T-helper 1 cell treated with Interleukin-12 subunit alpha and Interleukin-12 subunit beta and Interleukin-4 antibody, amounts not matched to agents 30 μg/mL and 1 μg/mL, for 36 hours (primary cell): ENCODE measurements at regions not wholly inside any gene's neighbourhood (a gene's known extent, or its start where the extent isn't known, plus 50 kb on each side); places are given as distances from the start of the nearest gene placed in this dataset.
"Not testable (repeated sequence)": the region's sequence is repeated elsewhere in the genome, so short reads cannot be mapped to it uniquely, and the experiment has no call there.

ENCODE experiments used
- H3K27ac Mint-ChIP-seq: one replicate; pipeline ENCODE4 v1.8.0; 2021; ENCODE audit warnings: mild to moderate bottlenecking, mixed read lengths
- H3K27me3 Mint-ChIP-seq: one replicate; pipeline ENCODE4 v1.8.0; 2021; ENCODE audit warnings: low read depth, mixed read lengths
- H3K36me3 Mint-ChIP-seq: one replicate; pipeline ENCODE4 v1.8.0; 2021; ENCODE audit warnings: low read depth, mixed read lengths
- H3K4me1 Mint-ChIP-seq: one replicate; pipeline ENCODE4 v1.8.0; 2021; ENCODE audit warnings: low read depth, mixed read lengths
- H3K4me3 Mint-ChIP-seq: one replicate; pipeline ENCODE4 v1.8.0; 2021; ENCODE audit warnings: mild to moderate bottlenecking, moderate library complexity, mixed read lengths
- H3K9me3 Mint-ChIP-seq: one replicate; pipeline ENCODE4 v1.8.0; 2021; ENCODE audit warnings: mixed read lengths

GRCh38 chr7:109456116-109456515, 886.4 kb downstream of the DNAJB9 start:
- Mint-ChIP-seq H3K27ac (no peak overlapping the region), H3K9me3 (peaks cover 3% of the 10 kb centered on the region), H3K4me1 (no peaks in the 10 kb centered on the region), H3K4me3 (no peak overlapping the region), H3K27me3 (no peaks in the 10 kb centered on the region), H3K36me3 (no peaks in the 10 kb centered on the region)

DNA sequence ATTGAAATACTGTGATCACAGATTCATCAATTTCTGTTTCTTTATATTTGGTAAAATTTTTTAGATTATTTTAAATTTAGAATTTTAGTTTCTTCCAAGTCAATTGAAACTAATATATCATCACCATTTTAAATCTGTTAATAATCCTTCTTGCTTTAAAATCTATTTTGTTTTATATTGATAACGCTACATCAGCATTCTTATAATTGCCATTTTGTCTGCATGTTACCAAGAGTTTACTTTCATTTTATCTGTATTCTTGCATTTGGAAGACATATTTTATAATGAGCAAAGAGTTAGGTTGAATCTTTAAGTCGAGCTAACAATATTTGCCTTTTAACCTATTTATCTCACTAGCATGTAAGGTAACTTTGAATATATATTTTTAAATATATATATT, 890.6 kb downstream of the DNAJB9 start:
- no peaks in the 10 kb centered on the region for H3K27me3 Mint-ChIP-seq
- H3K4me1 Mint-ChIP-seq: no peaks in the 10 kb centered on the region
- no peak overlapping the region for H3K4me3 Mint-ChIP-seq
- no peak overlapping the region for H3K27ac Mint-ChIP-seq
- H3K9me3 Mint-ChIP-seq: no peaks in the 10 kb centered on the region
- no peaks in the 10 kb centered on the region for H3K36me3 Mint-ChIP-seq

- no peaks in the 10 kb centered on the region for H3K9me3 Mint-ChIP-seq
- H3K27ac Mint-ChIP-seq: no peak overlapping the region
- no peaks in the 10 kb centered on the region for H3K4me1 Mint-ChIP-seq
- no peak overlapping the region for H3K4me3 Mint-ChIP-seq
- H3K27me3 Mint-ChIP-seq: no peaks in the 10 kb centered on the region
- no peaks in the 10 kb centered on the region for H3K36me3 Mint-ChIP-seq
These were observed 892.5 kb downstream of the DNAJB9 start for GRCh38 chr7:109462171-109462570.

DNA sequence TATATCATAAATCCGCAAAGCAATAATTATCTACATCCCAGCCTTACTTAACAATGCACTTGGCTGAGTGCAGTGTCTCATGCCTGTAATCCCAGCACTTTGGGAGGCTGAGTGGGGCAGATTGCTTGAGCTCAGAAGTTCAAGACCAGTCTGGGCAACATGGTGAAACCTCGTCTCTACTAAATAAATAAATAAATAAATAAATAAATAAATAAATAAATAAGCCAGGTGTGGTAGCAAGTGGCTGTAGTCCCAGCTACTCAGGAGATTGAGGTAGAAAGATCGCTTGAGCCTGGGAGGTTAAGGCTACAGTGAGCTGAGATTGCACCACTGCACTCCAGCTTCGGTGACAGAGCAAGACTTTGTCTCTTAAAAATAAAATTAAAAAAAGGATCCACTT, 898.1 kb downstream of the DNAJB9 start:
- not testable (repeated sequence) for H3K27ac Mint-ChIP-seq

DNA sequence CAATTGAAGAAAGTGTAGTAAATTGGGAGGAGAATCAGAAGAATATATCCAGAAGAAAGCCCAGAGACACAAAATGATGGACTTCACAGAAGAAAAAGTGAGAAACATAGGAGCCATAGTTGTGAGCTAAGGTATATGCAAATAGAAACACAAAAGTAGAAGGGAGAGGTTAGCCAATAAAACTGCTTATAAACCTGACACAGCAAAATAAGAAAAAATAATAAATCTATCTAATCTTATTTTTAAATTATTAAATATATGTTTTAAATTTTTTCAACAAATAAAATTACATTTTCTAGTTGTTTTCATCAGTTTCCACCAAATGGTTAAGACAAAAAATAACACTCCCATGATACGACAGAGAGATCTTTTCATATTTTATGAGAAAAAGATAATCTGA, 903.5 kb downstream of the DNAJB9 start:
- no peaks in the 10 kb centered on the region for H3K27me3 Mint-ChIP-seq

More for the DNA sequence above, 898.1 kb downstream of the DNAJB9 start:
- H3K9me3 Mint-ChIP-seq, H3K27me3 Mint-ChIP-seq, H3K4me3 Mint-ChIP-seq, H3K36me3 Mint-ChIP-seq, H3K4me1 Mint-ChIP-seq: not testable (repeated sequence)

GRCh38 chr7:109476409-109476808, 906.7 kb downstream of the DNAJB9 start:
- no peaks in the 10 kb centered on the region for H3K9me3 Mint-ChIP-seq
- no peaks in the 10 kb centered on the region for H3K4me1 Mint-ChIP-seq

More for the DNA sequence above, 903.5 kb downstream of the DNAJB9 start:
- Mint-ChIP-seq H3K36me3 (no peaks in the 10 kb centered on the region), H3K4me1 (no peaks in the 10 kb centered on the region), H3K9me3 (no peaks in the 10 kb centered on the region), H3K27ac (no peak overlapping the region), H3K4me3 (no peak overlapping the region)

DNA sequence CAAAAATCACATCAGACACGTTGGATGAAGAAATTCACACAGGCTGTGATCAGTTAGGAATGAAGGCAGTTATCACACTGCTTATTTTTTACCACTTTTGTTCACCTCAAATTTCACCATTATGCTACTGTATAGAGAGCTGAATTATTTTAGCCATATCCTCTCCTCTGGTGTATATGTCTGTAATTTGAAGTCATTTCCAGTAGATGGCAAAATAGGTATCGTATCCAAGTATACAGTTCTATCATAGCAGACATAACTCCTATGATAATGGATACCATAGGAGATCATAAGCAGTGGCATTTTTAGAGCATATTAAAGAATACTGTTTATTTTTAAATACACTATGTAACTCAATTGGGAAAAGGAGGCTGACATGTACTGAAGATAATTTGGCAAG, 909.7 kb downstream of the DNAJB9 start:
- H3K4me1 Mint-ChIP-seq: no peaks in the 10 kb centered on the region

More at GRCh38 chr7:109476409-109476808, 906.7 kb downstream of the DNAJB9 start:
- Mint-ChIP-seq H3K27ac (no peak overlapping the region), H3K4me3 (no peak overlapping the region), H3K27me3 (no peaks in the 10 kb centered on the region), H3K36me3 (no peaks in the 10 kb centered on the region)

DNA sequence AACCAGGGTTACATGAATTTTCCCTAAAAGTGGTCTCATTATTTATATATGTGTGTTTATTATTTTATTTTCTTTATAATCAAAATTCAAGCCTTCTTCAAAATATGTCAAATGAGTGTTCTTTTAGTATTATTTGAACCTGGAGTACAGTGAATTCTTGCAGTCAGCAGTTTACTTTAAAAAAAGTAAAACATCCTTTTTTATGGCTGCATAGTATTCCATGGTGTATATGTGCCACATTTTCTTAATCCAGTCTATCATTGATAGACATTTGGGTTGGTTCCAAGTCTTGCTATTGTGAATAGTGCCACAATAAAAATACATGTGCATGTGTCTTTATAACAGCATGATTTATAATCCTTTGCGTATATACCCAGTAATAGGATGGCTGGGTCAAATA, 920.9 kb downstream of the DNAJB9 start:
- H3K4me3 Mint-ChIP-seq, H3K9me3 Mint-ChIP-seq, H3K27ac Mint-ChIP-seq, H3K36me3 Mint-ChIP-seq, H3K27me3 Mint-ChIP-seq, H3K4me1 Mint-ChIP-seq: not testable (repeated sequence)

More for the DNA sequence above, 909.7 kb downstream of the DNAJB9 start:
- Mint-ChIP-seq H3K36me3 (no peaks in the 10 kb centered on the region), H3K9me3 (no peaks in the 10 kb centered on the region), H3K4me3 (no peak overlapping the region), H3K27me3 (no peaks in the 10 kb centered on the region), H3K27ac (no peak overlapping the region)

DNA sequence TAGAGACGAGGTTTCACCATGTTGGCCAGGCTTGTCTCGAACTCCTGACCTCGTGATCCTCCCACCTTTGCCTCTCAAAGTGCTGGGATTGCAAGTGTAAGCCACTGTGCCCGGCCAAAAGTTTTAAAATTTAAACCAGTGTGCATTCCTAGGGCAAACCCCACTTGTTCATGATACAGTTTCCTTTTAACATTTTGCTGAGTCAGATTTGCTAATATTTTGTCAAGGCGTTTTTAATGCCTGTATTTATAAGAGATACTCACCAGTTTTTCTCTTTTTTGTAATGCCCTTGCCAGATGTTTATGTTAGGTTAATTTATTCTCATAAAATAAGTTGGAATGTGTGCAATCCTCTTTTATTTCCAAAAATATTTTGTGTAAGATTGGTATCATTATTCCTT, 927.4 kb downstream of the DNAJB9 start:
- H3K36me3 Mint-ChIP-seq: no peaks in the 10 kb centered on the region
- H3K27me3 Mint-ChIP-seq: no peaks in the 10 kb centered on the region
- no peak overlapping the region for H3K4me3 Mint-ChIP-seq
- no peaks in the 10 kb centered on the region for H3K4me1 Mint-ChIP-seq
- no peaks in the 10 kb centered on the region for H3K9me3 Mint-ChIP-seq
- no peak overlapping the region for H3K27ac Mint-ChIP-seq

DNA sequence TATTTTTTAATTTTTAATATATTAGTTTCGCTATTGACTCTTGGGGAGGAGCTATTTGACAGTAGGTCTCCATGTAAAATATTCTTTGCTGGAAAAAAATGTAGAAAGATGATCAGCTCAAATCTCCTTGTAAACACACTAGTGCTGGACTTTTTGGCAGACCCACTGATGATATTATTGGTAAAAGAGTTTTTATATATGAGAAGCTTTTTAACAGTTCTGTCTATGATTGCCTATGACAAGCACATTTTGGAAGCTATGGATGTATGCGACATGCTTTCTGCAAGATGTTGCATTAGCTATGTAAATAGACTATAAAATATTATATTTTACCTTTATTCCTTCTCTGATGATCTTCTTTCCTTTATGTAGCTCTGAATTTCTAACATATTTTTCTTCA, 928.5 kb downstream of the DNAJB9 start:
- H3K27ac Mint-ChIP-seq: no peak overlapping the region
- no peaks in the 10 kb centered on the region for H3K4me1 Mint-ChIP-seq
- no peaks in the 10 kb centered on the region for H3K27me3 Mint-ChIP-seq
- H3K9me3 Mint-ChIP-seq: no peaks in the 10 kb centered on the region
- no peak overlapping the region for H3K4me3 Mint-ChIP-seq
- H3K36me3 Mint-ChIP-seq: no peaks in the 10 kb centered on the region

- Mint-ChIP-seq H3K4me1 (no peaks in the 10 kb centered on the region), H3K36me3 (no peaks in the 10 kb centered on the region), H3K27ac (no peak overlapping the region), H3K9me3 (no peaks in the 10 kb centered on the region), H3K27me3 (no peaks in the 10 kb centered on the region), H3K4me3 (no peak overlapping the region)
These were observed 933.7 kb downstream of the DNAJB9 start for GRCh38 chr7:109503421-109503820.

- Mint-ChIP-seq H3K27me3 (no peaks in the 10 kb centered on the region), H3K9me3 (no peaks in the 10 kb centered on the region), H3K36me3 (no peaks in the 10 kb centered on the region), H3K4me1 (no peaks in the 10 kb centered on the region), H3K27ac (no peak overlapping the region), H3K4me3 (no peak overlapping the region)
These were observed 952.9 kb downstream of the DNAJB9 start for GRCh38 chr7:109522585-109522984.

GRCh38 chr7:109527833-109528232, 958.2 kb downstream of the DNAJB9 start:
- Mint-ChIP-seq H3K27me3 (no peaks in the 10 kb centered on the region), H3K36me3 (no peaks in the 10 kb centered on the region), H3K9me3 (no peaks in the 10 kb centered on the region), H3K4me1 (no peaks in the 10 kb centered on the region), H3K4me3 (no peak overlapping the region), H3K27ac (no peak overlapping the region)

DNA sequence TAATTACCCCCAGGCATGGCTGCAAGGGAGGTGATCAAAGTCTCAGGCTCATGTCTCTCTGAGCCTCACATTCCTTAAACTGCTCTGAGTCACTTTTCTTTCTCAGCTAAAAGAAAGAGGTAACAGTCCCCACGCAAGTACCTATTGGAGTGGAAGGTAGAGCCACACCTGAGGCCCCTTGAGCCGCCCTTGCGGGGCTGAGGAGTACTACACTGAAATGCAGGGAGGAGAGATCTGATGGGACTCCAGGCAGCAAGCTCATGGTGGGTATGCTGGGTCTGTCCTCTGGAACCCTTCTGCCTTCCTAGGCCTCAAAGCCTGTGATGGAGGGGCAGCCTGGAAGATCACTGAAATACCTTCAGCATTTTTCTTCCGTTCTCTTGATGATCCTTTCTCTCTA, 960.0 kb downstream of the DNAJB9 start:
- Mint-ChIP-seq H3K36me3 (no peaks in the 10 kb centered on the region), H3K27me3 (no peaks in the 10 kb centered on the region), H3K9me3 (no peaks in the 10 kb centered on the region), H3K4me3 (no peak overlapping the region), H3K27ac (no peak overlapping the region), H3K4me1 (no peaks in the 10 kb centered on the region)

DNA sequence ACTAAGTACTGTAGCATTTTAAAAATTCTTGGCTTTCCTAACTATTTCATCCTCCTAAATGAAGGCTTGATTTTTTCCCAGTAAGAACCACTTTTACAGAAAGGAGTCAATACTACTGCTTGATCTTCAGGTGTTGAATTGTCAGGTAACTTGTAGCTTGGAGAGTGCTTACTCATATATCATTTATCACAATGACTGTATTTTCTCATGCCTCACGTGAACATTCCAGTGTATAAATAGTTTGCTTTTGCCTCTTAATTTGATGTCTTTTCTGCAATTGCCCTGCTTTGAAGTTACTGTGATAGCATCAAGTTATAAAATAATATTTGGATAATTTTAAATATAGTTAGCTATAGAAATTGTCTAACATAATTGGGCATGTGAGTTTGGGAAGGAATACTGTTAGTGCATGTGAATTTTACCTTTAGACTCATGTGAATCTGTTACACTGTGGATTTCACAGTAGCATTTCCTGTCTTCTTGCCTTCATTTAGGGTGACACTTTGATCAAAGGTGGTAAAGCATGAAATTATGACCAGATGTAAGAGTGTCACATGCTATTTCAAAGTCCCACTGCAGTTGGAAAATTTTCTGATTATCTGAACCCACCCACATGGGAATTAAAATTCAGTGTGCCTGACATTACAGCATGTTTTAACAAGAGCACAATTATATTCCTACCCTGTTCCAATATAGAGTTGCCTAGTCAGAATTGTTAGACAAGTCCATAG, 962.8 kb downstream of the DNAJB9 start:
- Mint-ChIP-seq H3K4me1 (no peaks in the 10 kb centered on the region), H3K36me3 (no peaks in the 10 kb centered on the region), H3K27ac (no peak overlapping the region), H3K9me3 (no peaks in the 10 kb centered on the region), H3K4me3 (no peak overlapping the region), H3K27me3 (no peaks in the 10 kb centered on the region)

- H3K4me3 Mint-ChIP-seq: no peak overlapping the region
- no peak overlapping the region for H3K27ac Mint-ChIP-seq
- no peaks in the 10 kb centered on the region for H3K27me3 Mint-ChIP-seq
- no peaks in the 10 kb centered on the region for H3K36me3 Mint-ChIP-seq
- H3K4me1 Mint-ChIP-seq: no peaks in the 10 kb centered on the region
- H3K9me3 Mint-ChIP-seq: peaks cover 3% of the 10 kb centered on the region
These were observed 976.0 kb downstream of the DNAJB9 start for GRCh38 chr7:109545686-109546085.
